ENCODE measurements at regions not wholly inside any gene's neighbourhood (a gene's known extent, or its start where the extent isn't known, plus 50 kb on each side); places are given as distances from the start of the nearest gene placed in this dataset.
A peak's percentile ranks its signal among the peaks of the same experiment; 100 is the strongest.

DNA sequence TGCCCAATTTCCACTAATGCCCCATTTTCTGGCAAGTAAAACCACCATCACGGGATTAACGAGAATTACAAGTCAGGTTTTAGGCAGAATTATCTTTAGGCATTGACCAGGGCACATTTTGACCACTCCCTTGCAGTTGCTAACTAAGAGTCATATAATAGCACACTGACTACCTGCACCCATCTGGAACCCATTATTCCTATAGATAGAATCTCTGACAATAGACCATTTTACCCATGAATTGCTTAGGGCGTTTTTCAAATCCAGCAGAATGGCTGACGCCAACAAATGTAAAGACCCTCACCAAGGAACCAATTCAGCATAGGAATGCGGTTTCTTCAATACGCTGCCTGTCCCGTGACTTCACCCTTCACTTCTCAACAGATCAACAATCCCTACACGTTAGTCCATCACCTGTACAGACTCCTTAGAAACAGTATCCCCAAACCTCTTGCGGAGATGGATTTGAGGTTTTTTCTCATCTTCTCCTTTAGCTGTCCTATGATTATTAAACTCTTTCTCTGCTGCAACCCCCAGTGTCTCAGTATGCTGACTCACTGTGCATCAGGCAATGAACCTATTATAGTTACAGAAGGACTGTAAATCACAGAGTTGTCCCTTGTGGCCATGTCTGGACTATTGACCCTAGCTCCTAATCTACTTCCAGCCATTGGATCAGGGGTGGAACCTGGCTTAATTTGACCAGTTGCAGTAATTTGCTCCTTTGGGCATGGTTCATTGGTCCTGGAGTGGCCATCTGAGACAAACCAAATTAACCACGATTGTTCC, 177.3 kb upstream of the PLXNC1 start (continued):
- TF ChIP-seq, protein P1, sequence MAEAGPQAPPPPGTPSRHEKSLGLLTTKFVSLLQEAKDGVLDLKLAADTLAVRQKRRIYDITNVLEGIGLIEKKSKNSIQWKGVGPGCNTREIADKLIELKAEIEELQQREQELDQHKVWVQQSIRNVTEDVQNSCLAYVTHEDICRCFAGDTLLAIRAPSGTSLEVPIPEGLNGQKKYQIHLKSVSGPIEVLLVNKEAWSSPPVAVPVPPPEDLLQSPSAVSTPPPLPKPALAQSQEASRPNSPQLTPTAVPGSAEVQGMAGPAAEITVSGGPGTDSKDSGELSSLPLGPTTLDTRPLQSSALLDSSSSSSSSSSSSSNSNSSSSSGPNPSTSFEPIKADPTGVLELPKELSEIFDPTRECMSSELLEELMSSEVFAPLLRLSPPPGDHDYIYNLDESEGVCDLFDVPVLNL (CRISPR knock-in tag; IDR thresholded peaks at IDR 0.05; ENCODE audit: low read depth), result no peak
- TF ChIP-seq ZNF583 (CRISPR knock-in tag; IDR thresholded peaks at IDR 0.05) (no peak), ZNF232 (CRISPR knock-in tag; IDR thresholded peaks at IDR 0.05) (no peak), RBM34 (IDR thresholded peaks at IDR 0.05; ENCODE audit: borderline replicate concordance, insufficient read depth, low read length) (no peak), YBX1 (IDR thresholded peaks at IDR 0.05) (no peak), ZNF785 (CRISPR knock-in tag; IDR thresholded peaks at IDR 0.05) (no peak), RCOR1 (IDR thresholded peaks at IDR 0.05; ENCODE audit: borderline replicate concordance in 1 of 2, low read depth in 2 of 2, low read length in 2 of 2) (peak in 1 of 2 experiments; percentile 83; a peak in 2 of 4 replicates), ZC3H11A (IDR thresholded peaks at IDR 0.05; ENCODE audit: low read depth, low read length) (no peak), POU5F1 (IDR thresholded peaks at IDR 0.05; ENCODE audit: borderline replicate concordance, low read depth, low read length, partially characterized antibody) (no peak), ZFX (CRISPR knock-in tag; IDR thresholded peaks at IDR 0.05) (no peak), TCF3 (CRISPR knock-in tag; IDR thresholded peaks at IDR 0.05) (0 out of 2 replicates have a peak, but pooled peaks have one; percentile 30), MAFG (tag; conservative IDR thresholded peaks at IDR 0.05) (peak; percentile 77), MYC (IDR thresholded peaks at IDR 0.05; ENCODE audit: low read depth, low read length) (no peak), MYC (CRISPR knock-in tag; IDR thresholded peaks at IDR 0.05; ENCODE audit: borderline replicate concordance, low read depth) (no peak), ZNF23 (CRISPR knock-in tag; IDR thresholded peaks at IDR 0.05) (no peak), TRIM24 (IDR thresholded peaks at IDR 0.05) (peak in 1 of 2 experiments; percentile 49; a peak in 1 of 4 replicates), NFRKB (IDR thresholded peaks at IDR 0.05; ENCODE audit: low read depth) (no peak), IRF2 (CRISPR knock-in tag; IDR thresholded peaks at IDR 0.05) (no peak), ETV5 (CRISPR knock-in tag; IDR thresholded peaks at IDR 0.05; ENCODE audit: low read depth) (no peak)
- TF ChIP-seq, protein P2, sequence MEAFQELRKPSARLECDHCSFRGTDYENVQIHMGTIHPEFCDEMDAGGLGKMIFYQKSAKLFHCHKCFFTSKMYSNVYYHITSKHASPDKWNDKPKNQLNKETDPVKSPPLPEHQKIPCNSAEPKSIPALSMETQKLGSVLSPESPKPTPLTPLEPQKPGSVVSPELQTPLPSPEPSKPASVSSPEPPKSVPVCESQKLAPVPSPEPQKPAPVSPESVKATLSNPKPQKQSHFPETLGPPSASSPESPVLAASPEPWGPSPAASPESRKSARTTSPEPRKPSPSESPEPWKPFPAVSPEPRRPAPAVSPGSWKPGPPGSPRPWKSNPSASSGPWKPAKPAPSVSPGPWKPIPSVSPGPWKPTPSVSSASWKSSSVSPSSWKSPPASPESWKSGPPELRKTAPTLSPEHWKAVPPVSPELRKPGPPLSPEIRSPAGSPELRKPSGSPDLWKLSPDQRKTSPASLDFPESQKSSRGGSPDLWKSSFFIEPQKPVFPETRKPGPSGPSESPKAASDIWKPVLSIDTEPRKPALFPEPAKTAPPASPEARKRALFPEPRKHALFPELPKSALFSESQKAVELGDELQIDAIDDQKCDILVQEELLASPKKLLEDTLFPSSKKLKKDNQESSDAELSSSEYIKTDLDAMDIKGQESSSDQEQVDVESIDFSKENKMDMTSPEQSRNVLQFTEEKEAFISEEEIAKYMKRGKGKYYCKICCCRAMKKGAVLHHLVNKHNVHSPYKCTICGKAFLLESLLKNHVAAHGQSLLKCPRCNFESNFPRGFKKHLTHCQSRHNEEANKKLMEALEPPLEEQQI (IDR thresholded peaks at IDR 0.05), result no peak
- TF ChIP-seq, protein P3, sequence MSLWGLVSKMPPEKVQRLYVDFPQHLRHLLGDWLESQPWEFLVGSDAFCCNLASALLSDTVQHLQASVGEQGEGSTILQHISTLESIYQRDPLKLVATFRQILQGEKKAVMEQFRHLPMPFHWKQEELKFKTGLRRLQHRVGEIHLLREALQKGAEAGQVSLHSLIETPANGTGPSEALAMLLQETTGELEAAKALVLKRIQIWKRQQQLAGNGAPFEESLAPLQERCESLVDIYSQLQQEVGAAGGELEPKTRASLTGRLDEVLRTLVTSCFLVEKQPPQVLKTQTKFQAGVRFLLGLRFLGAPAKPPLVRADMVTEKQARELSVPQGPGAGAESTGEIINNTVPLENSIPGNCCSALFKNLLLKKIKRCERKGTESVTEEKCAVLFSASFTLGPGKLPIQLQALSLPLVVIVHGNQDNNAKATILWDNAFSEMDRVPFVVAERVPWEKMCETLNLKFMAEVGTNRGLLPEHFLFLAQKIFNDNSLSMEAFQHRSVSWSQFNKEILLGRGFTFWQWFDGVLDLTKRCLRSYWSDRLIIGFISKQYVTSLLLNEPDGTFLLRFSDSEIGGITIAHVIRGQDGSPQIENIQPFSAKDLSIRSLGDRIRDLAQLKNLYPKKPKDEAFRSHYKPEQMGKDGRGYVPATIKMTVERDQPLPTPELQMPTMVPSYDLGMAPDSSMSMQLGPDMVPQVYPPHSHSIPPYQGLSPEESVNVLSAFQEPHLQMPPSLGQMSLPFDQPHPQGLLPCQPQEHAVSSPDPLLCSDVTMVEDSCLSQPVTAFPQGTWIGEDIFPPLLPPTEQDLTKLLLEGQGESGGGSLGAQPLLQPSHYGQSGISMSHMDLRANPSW (CRISPR knock-in tag; IDR thresholded peaks at IDR 0.05), result no peak
- TF ChIP-seq, protein P4, sequence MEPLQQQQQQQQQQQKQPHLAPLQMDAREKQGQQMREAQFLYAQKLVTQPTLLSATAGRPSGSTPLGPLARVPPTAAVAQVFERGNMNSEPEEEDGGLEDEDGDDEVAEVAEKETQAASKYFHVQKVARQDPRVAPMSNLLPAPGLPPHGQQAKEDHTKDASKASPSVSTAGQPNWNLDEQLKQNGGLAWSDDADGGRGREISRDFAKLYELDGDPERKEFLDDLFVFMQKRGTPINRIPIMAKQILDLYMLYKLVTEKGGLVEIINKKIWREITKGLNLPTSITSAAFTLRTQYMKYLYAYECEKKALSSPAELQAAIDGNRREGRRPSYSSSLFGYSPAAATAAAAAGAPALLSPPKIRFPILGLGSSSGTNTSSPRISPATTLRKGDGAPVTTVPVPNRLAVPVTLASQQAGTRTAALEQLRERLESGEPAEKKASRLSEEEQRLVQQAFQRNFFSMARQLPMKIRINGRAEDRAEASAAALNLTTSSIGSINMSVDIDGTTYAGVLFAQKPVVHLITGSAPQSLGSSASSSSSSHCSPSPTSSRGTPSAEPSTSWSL (CRISPR knock-in tag; IDR thresholded peaks at IDR 0.05; ENCODE audit: borderline replicate concordance), result no peak

All from K562 (cell line).